Stomach (tissue), 8 donors: ENCODE measurements at regions not wholly inside any gene's neighbourhood (a gene's known extent, or its start where the extent isn't known, plus 50 kb on each side); places are given as distances from the start of the nearest gene placed in this dataset.

Experiments used
- DNase-seq, 2 donors: peaks; one replicate each; pipeline versions ENCODE4 v3.0.0 to v3.0.0-alpha.2; 2013 to 2019
- H3K27ac ChIP-seq, 5 donors: fragments of 200-600 bp in 4 of 5; sonication (generic) in 4 of 5; one replicate each; pipeline ENCODE4 v1.5.1; 2013 to 2019; ENCODE audit warnings: mild to moderate bottlenecking in 1 of 5, moderate library complexity in 1 of 5
- H3K27me3 ChIP-seq, 3 donors: fragments of 200-600 bp; sonication (generic); one replicate each; pipeline ENCODE4 v1.5.1; 2017 to 2019; ENCODE audit warnings: mixed run types in 1 of 3
- H3K36me3 ChIP-seq, 4 donors: fragments of 200-600 bp; sonication (generic); 1 replicate in 3 of 4; 2 replicates in 1 of 4; pipeline ENCODE4 v1.5.1; 2016 to 2019
- H3K4me1 ChIP-seq, 4 donors: fragments of 200-600 bp; sonication (generic); one replicate each; pipeline ENCODE4 v1.5.1; 2016 to 2019
- H3K4me3 ChIP-seq, 4 donors: fragments of 200-600 bp; sonication (generic) in 3 of 4; one replicate each; pipeline ENCODE4 v1.5.1; 2016 to 2019; ENCODE audit warnings: mild to moderate bottlenecking in 1 of 4
- H3K9me3 ChIP-seq, 4 donors: fragments of 200-600 bp; sonication (generic); one replicate each; pipeline ENCODE4 v1.5.1; 2016 to 2019
- CTCF ChIP-seq, 7 experiments: fragments of 450-650 bp in 4 of 7; fragments of 200-600 bp in 3 of 7; sonication (generic) in 3 of 7; IDR thresholded peaks; one replicate each; pipeline ENCODE4 v1.5.1; 2016 to 2019; ENCODE audit warnings: antibody characterized with exemption in 7 of 7, control low read depth in 2 of 7, mild to moderate bottlenecking in 1 of 7
- EP300 ChIP-seq: sonication (generic); formaldehyde crosslinking; IDR thresholded peaks from one replicate; pipeline ENCODE4 v1.6.1; 2017; ENCODE audit warnings: antibody characterized with exemption
- POLR2A ChIP-seq, 4 donors: fragments of 450-650 bp; IDR thresholded peaks; one replicate each; pipeline ENCODE4 v1.6.1; 2016; ENCODE audit warnings: antibody characterized with exemption in 4 of 4, control low read depth in 2 of 4, mild to moderate bottlenecking in 1 of 4, moderate library complexity in 1 of 4
- POLR2AphosphoS5 ChIP-seq, 3 donors: sonication (generic); formaldehyde crosslinking; IDR thresholded peaks; one replicate each; pipeline ENCODE4 v1.6.1; 2016; ENCODE audit warnings: antibody characterized with exemption in 3 of 3
- WGBS, 5 donors: extraction: QIAGEN DNeasy Blood & Tissue Kit in 3 of 5; methylation state at CpG; one replicate each; pipeline versions ENCODE4 v1.1.5 to v1.1.7; 2013 to 2018; 5-methylcytosine and 5-hydroxymethylcytosine counted together
- intact Hi-C: fragments of 100-400 bp; cut with DNase I; formaldehyde crosslinking; loops from one replicate; pipeline ENCODE4 v1.15.1; 2023; ENCODE audit warnings: low total_unique reads
- donor health status: healthy with polysubstance abuse.
- donor health status: Bipolar disorder and iron deficiency.
- donor health status: healthy.

- TF ChIP-seq POLR2A (IDR thresholded peaks at IDR 0.05) (no peak), CTCF (IDR thresholded peaks at IDR 0.05) (no peak), POLR2AphosphoS5 (IDR thresholded peaks at IDR 0.05) (no peak), EP300 (no peak)
- no peaks in the 10 kb centered on the region for H3K36me3 ChIP-seq
- intact Hi-C loops, result no loop called here
- peaks cover 0 to 5% (median 0%) of the 10 kb centered on the region in 4 donors for H3K9me3 ChIP-seq
- no peaks in the 10 kb centered on the region for H3K27me3 ChIP-seq
- DNase-seq, result no peak
- H3K4me3 ChIP-seq, result no peak overlapping the region
- 78 to 89% (median 87%) methylated on average over 3 of the region's 3 CpGs for WGBS, 5 donors
- H3K4me1 ChIP-seq, result peaks cover 0 to 25% (median 11%) of the 10 kb centered on the region in 4 donors
- H3K27ac ChIP-seq, result no peak overlapping the region
Measured at GRCh38 chr13:79776531-79777295, 295.8 kb downstream of the NDFIP2 start.

- Histone ChIP-seq H3K36me3 (no peaks in the 10 kb centered on the region), H3K4me1 (peaks cover 0 to 25% (median 11%) of the 10 kb centered on the region in 4 donors), H3K9me3 (peaks cover 0 to 14% (median 0%) of the 10 kb centered on the region in 4 donors), H3K27me3 (no peaks in the 10 kb centered on the region), H3K4me3 (no peak overlapping the region), H3K27ac (no peak overlapping the region)
- peak; percentile 29 to 86 for DNase-seq
- 2 to 17% (median 9%) methylated on average over 1 of the region's 1 CpG for WGBS, 5 donors
- intact Hi-C loops, result no loop called here
- TF ChIP-seq POLR2AphosphoS5 (IDR thresholded peaks at IDR 0.05), result no peak
- peak in 4 of 7 experiments; percentile 34 to 46 (median 42) for TF ChIP-seq CTCF (IDR thresholded peaks at IDR 0.05)
- no peak for TF ChIP-seq POLR2A (IDR thresholded peaks at IDR 0.05)
- TF ChIP-seq EP300, result no peak
Measured at GRCh38 chr13:79775830-79776229, 294.9 kb downstream of the NDFIP2 start.

- H3K4me3 ChIP-seq, result no peak overlapping the region
- peaks cover 0 to 6% (median 0%) of the 10 kb centered on the region in 4 donors for H3K4me1 ChIP-seq
- WGBS, 5 donors, result 5 to 37% (median 16%) methylated on average over 1 of the region's 1 CpG
- TF ChIP-seq POLR2AphosphoS5 (IDR thresholded peaks at IDR 0.05), result no peak
- no peak for TF ChIP-seq CTCF (IDR thresholded peaks at IDR 0.05)
- no peak for TF ChIP-seq EP300
- no peak for TF ChIP-seq POLR2A (IDR thresholded peaks at IDR 0.05)
- DNase-seq, result no peak
- H3K9me3 ChIP-seq, result peaks cover 0 to 15% (median 0%) of the 10 kb centered on the region in 4 donors
- no peak overlapping the region for H3K27ac ChIP-seq
- intact Hi-C loops, result no loop called here
- no peaks in the 10 kb centered on the region for H3K27me3 ChIP-seq
- no peaks in the 10 kb centered on the region for H3K36me3 ChIP-seq
Measured at GRCh38 chr13:79772811-79773210, 291.9 kb downstream of the NDFIP2 start.

GRCh38 chr13:79771493-79771892, 290.5 kb downstream of the NDFIP2 start:
- no peak for TF ChIP-seq POLR2AphosphoS5 (IDR thresholded peaks at IDR 0.05)
- no peak for TF ChIP-seq EP300
- no peak for TF ChIP-seq POLR2A (IDR thresholded peaks at IDR 0.05)
- TF ChIP-seq CTCF (IDR thresholded peaks at IDR 0.05), result no peak
- Histone ChIP-seq H3K27me3 (no peaks in the 10 kb centered on the region), H3K4me1 (peaks cover 0 to 6% (median 0%) of the 10 kb centered on the region in 4 donors), H3K36me3 (no peaks in the 10 kb centered on the region), H3K9me3 (peaks cover 0 to 15% (median 0%) of the 10 kb centered on the region in 4 donors), H3K27ac (no peak overlapping the region), H3K4me3 (no peak overlapping the region)
- no peak for DNase-seq
- intact Hi-C loops, result no loop called here
